GM12878 (cell line): ENCODE measurements at regions not wholly inside any gene's neighbourhood (a gene's known extent, or its start where the extent isn't known, plus 50 kb on each side); places are given as distances from the start of the nearest gene placed in this dataset.

ENCODE experiments used
- ATAC-seq: fragments of 200-7000 bp; cut with Tn5 transposase; 3 replicates; pipeline ENCODE4 v1.9.1; 2020; ENCODE audit warnings: mild to moderate bottlenecking, moderate library complexity
- BruUV-seq: library from RNA; stranded (reverse); fragments of 400-500 nt; replicated peaks from 2 replicates; lab custom pipeline; 2021; lab: Mats Ljungman, UMichigan
- CTCF ChIA-PET: fragments of 300-600 bp; sonication (Branson Sonifier 250); formaldehyde crosslinking; extraction: SDS; loops from one replicate; lab custom pipeline; 2021; ENCODE audit warnings: inconsistent platforms; lab: Yijun Ruan, JAX
- POLR2A ChIA-PET: fragments of 350-600 bp; formaldehyde crosslinking; extraction: SDS; loops from one replicate; lab custom pipeline; 2021; ENCODE audit warnings: inconsistent platforms; lab: Charles Lee
- RAD21 ChIA-PET: fragments of 300-600 bp; sonication (Branson Sonifier 250); formaldehyde crosslinking; loops from one replicate; lab custom pipeline; 2023; ENCODE audit warnings: antibody characterized with exemption; ENCODE audit not compliant: unreplicated experiment; lab: Charles Lee
- SMC1A ChIA-PET: fragments of 300-600 bp; sonication (Branson Sonifier 250); formaldehyde crosslinking; loops from one replicate; lab custom pipeline; 2023; ENCODE audit not compliant: unreplicated experiment, uncharacterized antibody; lab: Charles Lee
- DNase-seq: peaks from one replicate; pipeline ENCODE4 v3.0.0-alpha.2; 2011; ENCODE audit warnings: low read depth, low spot score
- FAIRE-seq: peaks from 3 replicates; lab custom pipeline; 2011; peaks lifted over from hg19 to GRCh38; lab: Jason Lieb, UNC
- H2AFZ ChIP-seq: 2 replicates; pipeline ENCODE4 v1.6.0; 2011; ENCODE audit warnings: low read depth, low read length, control low read depth; ENCODE audit not compliant: control insufficient read depth
- H3K27ac ChIP-seq: 2 replicates; pipeline ENCODE4 v1.5.1; 2011; ENCODE audit warnings: control low read depth; ENCODE audit not compliant: control insufficient read depth, insufficient read depth
- H3K27me3 ChIP-seq, 2 experiments: replicated peaks in 1 of 2; 2 replicates each; pipeline versions ENCODE4 v1.6.0 to v1.6.1; 2011; ENCODE audit warnings: low read length in 1 of 2; ENCODE audit not compliant: control insufficient read depth in 2 of 2, insufficient read depth in 2 of 2
- H3K36me3 ChIP-seq, 2 experiments: 2 replicates each; pipeline ENCODE4 v1.5.1; 2011; ENCODE audit warnings: low read length in 1 of 2; ENCODE audit not compliant: control insufficient read depth in 2 of 2, insufficient read depth in 2 of 2
- H3K4me1 ChIP-seq: 2 replicates; pipeline ENCODE4 v1.6.1; 2011; ENCODE audit warnings: mild to moderate bottlenecking, low read length, moderate library complexity, mixed read lengths; ENCODE audit not compliant: control insufficient read depth, insufficient read depth
- H3K4me2 ChIP-seq: 2 replicates; pipeline ENCODE4 v1.6.0; 2011; ENCODE audit warnings: control low read depth; ENCODE audit not compliant: control insufficient read depth, insufficient read depth
- H3K4me3 ChIP-seq: fragments of 200-600 bp; sonication (generic); 2 replicates; pipeline ENCODE4 v1.5.1; 2016
- H3K79me2 ChIP-seq: 2 replicates; pipeline ENCODE4 v1.6.0; 2011; ENCODE audit warnings: low read length; ENCODE audit not compliant: control insufficient read depth, insufficient read depth
- H3K9ac ChIP-seq: 2 replicates; pipeline ENCODE4 v1.8.0; 2011; ENCODE audit warnings: low read length, control low read depth, mixed read lengths; ENCODE audit not compliant: control insufficient read depth, insufficient read depth
- H3K9me3 ChIP-seq: replicated peaks from 3 replicates; pipeline ENCODE4 v1.5.1; 2011; ENCODE audit warnings: mild to moderate bottlenecking, low read length; ENCODE audit not compliant: control insufficient read depth, insufficient read depth
- H4K20me1 ChIP-seq: 2 replicates; pipeline ENCODE4 v1.6.0; 2011; ENCODE audit not compliant: control insufficient read depth, insufficient read depth
- ATF3 ChIP-seq: IDR thresholded peaks from 2 replicates; pipeline ENCODE4 v1.6.1; 2011; ENCODE audit warnings: low read depth, mild to moderate bottlenecking, low read length, moderate library complexity, borderline replicate concordance; ENCODE audit errors: extremely low read depth
- CHD4 ChIP-seq: fragments of 200-600 bp; sonication (generic); IDR thresholded peaks from 2 replicates; pipeline ENCODE4 v1.6.1; 2016; ENCODE audit warnings: mild to moderate bottlenecking
- ESRRA ChIP-seq: IDR thresholded peaks from 2 replicates; pipeline ENCODE4 v1.6.1; 2012; ENCODE audit warnings: mild to moderate bottlenecking, low read length, improper control_type of control experiment
- HDGF ChIP-seq: fragments of 450-650 bp; IDR thresholded peaks from 2 replicates; pipeline ENCODE4 v1.6.1; 2016; ENCODE audit warnings: antibody characterized with exemption
- IRF4 ChIP-seq: IDR thresholded peaks from 2 replicates; pipeline ENCODE4 v1.6.1; 2011; ENCODE audit warnings: low read depth, low read length
- MXI1 ChIP-seq: fragments of 150-350 bp; IDR thresholded peaks from 2 replicates; pipeline ENCODE4 v1.6.1; 2011; ENCODE audit warnings: low read depth, mild to moderate bottlenecking, inconsistent platforms, low read length, improper control_type of control experiment
- NR2F1 ChIP-seq: fragments of 450-650 bp; conservative IDR thresholded peaks from 2 replicates; pipeline ENCODE4 v1.6.1; 2017; ENCODE audit warnings: mild to moderate bottlenecking
- RUNX3 ChIP-seq: IDR thresholded peaks from 2 replicates; pipeline ENCODE4 v1.6.1; 2012; ENCODE audit warnings: low read length, inconsistent platforms
- SMAD1 ChIP-seq: fragments of 450-650 bp; IDR thresholded peaks from 2 replicates; pipeline ENCODE4 v1.6.1; 2018; ENCODE audit warnings: mild to moderate bottlenecking, low read depth; ENCODE audit not compliant: partially characterized antibody
- SP1 ChIP-seq: IDR thresholded peaks from one replicate; pipeline ENCODE4 v1.6.1; 2011; ENCODE audit warnings: low read depth, low read length
- SREBF2 ChIP-seq: IDR thresholded peaks from 2 replicates; pipeline ENCODE4 v1.6.1; 2012; ENCODE audit warnings: mild to moderate bottlenecking, low read length
- SRF ChIP-seq, 2 experiments: IDR thresholded peaks; 2 replicates each; pipeline ENCODE4 v1.6.1; 2011; ENCODE audit warnings: low read depth in 2 of 2, low read length in 2 of 2, mild to moderate bottlenecking in 1 of 2, moderate library complexity in 1 of 2
- ZBTB4 ChIP-seq: fragments of 450-650 bp; formaldehyde crosslinking; IDR thresholded peaks from 2 replicates; pipeline ENCODE4 v1.4.0; 2022; ENCODE audit warnings: mild to moderate bottlenecking, moderate library complexity
- ZNF384 ChIP-seq: IDR thresholded peaks from 2 replicates; pipeline ENCODE4 v1.6.1; 2012; ENCODE audit warnings: low read depth, mild to moderate bottlenecking, low read length, improper control_type of control experiment, borderline replicate concordance
- WGBS: methylation state at CpG from one replicate; pipeline ENCODE4 v1.1.6; 2016; ENCODE audit warnings: low lambda C conversion rate; ENCODE audit not compliant: insufficient replicate concordance, insufficient coverage; ENCODE audit errors: missing lambda C conversion rate; 5-methylcytosine and 5-hydroxymethylcytosine counted together
- in situ Hi-C: fragments of 300-500 bp; cut with MboI; formaldehyde crosslinking; loops from 9 replicates; pipeline ENCODE4 v1.14.3; 2018; ENCODE audit warnings: mixed read lengths
- intact Hi-C: fragments of 100-400 bp; cut with micrococcal nuclease; formaldehyde crosslinking; loops from one replicate; pipeline ENCODE4 v1.14.2; 2022; ENCODE audit not compliant: unreplicated experiment
- TF ChIP-seq, protein P1 (sequence below): IDR thresholded peaks from 2 replicates; pipeline ENCODE4 v1.6.1; 2012; ENCODE audit warnings: low read depth, low read length, improper control_type of control experiment
- TF ChIP-seq, protein P2 (sequence below): fragments of 450-650 bp; formaldehyde crosslinking; IDR thresholded peaks from 2 replicates; pipeline ENCODE4 v1.5.0; 2022; ENCODE audit warnings: mild to moderate bottlenecking, missing genetic modification characterization

DNA sequence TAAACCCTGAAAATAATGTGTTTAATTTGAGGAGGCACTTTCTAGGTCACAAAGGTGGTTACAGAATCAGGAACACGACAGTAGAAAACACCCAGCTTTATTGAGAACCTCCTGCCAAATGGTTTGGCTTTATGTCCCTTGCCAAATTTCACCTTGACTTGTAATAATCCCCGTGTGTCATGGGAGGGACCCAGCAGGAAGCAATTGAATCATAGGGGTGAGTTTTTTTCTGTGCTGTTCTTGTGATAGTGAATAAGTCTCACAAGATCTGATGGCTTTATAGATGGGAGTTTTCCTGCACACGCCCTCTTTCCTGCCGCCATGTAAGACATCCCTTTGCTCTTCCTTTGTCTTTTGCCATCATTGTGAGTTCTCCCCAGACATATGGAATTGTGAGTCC lies 193.8 kb upstream of the KLF6 start:
- no TSS peak for BruUV-seq
- Histone ChIP-seq H3K4me1 (peaks cover 4% of the 10 kb centered on the region; the same call in 1 of the 2 replicates), H3K79me2 (no peaks in the 10 kb centered on the region), H3K4me3 (no peak overlapping the region), H3K36me3 (no peaks in the 10 kb centered on the region), H3K9me3 (peaks cover 6% of the 10 kb centered on the region; the same call in 2 of the 3 replicates), H3K9ac (no peak overlapping the region), H3K27ac (no peak overlapping the region), H3K27me3 (no peaks in the 10 kb centered on the region), H4K20me1 (no peaks in the 10 kb centered on the region), H3K4me2 (no peak overlapping the region), H2AFZ (no peak overlapping the region)
- RAD21 ChIA-PET = no interaction called here
- 64% methylated on average over 4 of the region's 4 CpGs for WGBS
- POLR2A ChIA-PET = no interaction called here
- SMC1A ChIA-PET = interaction anchor here (1.0 kb wide), 1 partner anchor 18 kb away, joined by 3 read pairs; no protein-coding TSS in a partner anchor
- ATAC-seq (no peak), DNase-seq (no peak), FAIRE-seq (no peak)
- CTCF ChIA-PET = no interaction called here
- in situ Hi-C loops = no loop called here
- intact Hi-C loops = no loop called here
- no peak for TF ChIP-seq SRF (IDR thresholded peaks at IDR 0.05; ENCODE audit: low read depth in 2 of 2, low read length in 2 of 2)
- TF ChIP-seq, protein P1, sequence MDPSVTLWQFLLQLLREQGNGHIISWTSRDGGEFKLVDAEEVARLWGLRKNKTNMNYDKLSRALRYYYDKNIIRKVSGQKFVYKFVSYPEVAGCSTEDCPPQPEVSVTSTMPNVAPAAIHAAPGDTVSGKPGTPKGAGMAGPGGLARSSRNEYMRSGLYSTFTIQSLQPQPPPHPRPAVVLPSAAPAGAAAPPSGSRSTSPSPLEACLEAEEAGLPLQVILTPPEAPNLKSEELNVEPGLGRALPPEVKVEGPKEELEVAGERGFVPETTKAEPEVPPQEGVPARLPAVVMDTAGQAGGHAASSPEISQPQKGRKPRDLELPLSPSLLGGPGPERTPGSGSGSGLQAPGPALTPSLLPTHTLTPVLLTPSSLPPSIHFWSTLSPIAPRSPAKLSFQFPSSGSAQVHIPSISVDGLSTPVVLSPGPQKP = no peak
- TF ChIP-seq MXI1 = no peak
- no peak for TF ChIP-seq ZNF384
- TF ChIP-seq RUNX3 = no peak
- TF ChIP-seq SP1 = no peak
- TF ChIP-seq ZBTB4 (CRISPR knock-in tag) = no peak
- TF ChIP-seq SMAD1 = no peak
- TF ChIP-seq SREBF2 = no peak
- TF ChIP-seq ESRRA = no peak
- no peak for TF ChIP-seq ATF3
- TF ChIP-seq HDGF = no peak
- no peak for TF ChIP-seq NR2F1
- TF ChIP-seq IRF4 = no peak
- TF ChIP-seq, protein P2, sequence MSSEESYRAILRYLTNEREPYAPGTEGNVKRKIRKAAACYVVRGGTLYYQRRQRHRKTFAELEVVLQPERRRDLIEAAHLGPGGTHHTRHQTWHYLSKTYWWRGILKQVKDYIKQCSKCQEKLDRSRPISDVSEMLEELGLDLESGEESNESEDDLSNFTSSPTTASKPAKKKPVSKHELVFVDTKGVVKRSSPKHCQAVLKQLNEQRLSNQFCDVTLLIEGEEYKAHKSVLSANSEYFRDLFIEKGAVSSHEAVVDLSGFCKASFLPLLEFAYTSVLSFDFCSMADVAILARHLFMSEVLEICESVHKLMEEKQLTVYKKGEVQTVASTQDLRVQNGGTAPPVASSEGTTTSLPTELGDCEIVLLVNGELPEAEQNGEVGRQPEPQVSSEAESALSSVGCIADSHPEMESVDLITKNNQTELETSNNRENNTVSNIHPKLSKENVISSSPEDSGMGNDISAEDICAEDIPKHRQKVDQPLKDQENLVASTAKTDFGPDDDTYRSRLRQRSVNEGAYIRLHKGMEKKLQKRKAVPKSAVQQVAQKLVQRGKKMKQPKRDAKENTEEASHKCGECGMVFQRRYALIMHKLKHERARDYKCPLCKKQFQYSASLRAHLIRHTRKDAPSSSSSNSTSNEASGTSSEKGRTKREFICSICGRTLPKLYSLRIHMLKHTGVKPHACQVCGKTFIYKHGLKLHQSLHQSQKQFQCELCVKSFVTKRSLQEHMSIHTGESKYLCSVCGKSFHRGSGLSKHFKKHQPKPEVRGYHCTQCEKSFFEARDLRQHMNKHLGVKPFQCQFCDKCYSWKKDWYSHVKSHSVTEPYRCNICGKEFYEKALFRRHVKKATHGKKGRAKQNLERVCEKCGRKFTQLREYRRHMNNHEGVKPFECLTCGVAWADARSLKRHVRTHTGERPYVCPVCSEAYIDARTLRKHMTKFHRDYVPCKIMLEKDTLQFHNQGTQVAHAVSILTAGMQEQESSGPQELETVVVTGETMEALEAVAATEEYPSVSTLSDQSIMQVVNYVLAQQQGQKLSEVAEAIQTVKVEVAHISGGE (CRISPR knock-in tag) = no peak
- no peak for TF ChIP-seq CHD4
